HG02759 (cell line): ENCODE measurements at regions not wholly inside any gene's neighbourhood (a gene's known extent, or its start where the extent isn't known, plus 50 kb on each side); places are given as distances from the start of the nearest gene placed in this dataset.
"Not testable (repeated sequence)": the region's sequence is repeated elsewhere in the genome, so short reads cannot be mapped to it uniquely, and the experiment has no call there.

ENCODE experiments used
- ATAC-seq: cut with Tn5 transposase; IDR thresholded peaks from one replicate; pipeline ENCODE4 v1.9.1; 2021; ENCODE audit warnings: mild to moderate bottlenecking, moderate library complexity; ENCODE audit not compliant: unreplicated experiment

DNA sequence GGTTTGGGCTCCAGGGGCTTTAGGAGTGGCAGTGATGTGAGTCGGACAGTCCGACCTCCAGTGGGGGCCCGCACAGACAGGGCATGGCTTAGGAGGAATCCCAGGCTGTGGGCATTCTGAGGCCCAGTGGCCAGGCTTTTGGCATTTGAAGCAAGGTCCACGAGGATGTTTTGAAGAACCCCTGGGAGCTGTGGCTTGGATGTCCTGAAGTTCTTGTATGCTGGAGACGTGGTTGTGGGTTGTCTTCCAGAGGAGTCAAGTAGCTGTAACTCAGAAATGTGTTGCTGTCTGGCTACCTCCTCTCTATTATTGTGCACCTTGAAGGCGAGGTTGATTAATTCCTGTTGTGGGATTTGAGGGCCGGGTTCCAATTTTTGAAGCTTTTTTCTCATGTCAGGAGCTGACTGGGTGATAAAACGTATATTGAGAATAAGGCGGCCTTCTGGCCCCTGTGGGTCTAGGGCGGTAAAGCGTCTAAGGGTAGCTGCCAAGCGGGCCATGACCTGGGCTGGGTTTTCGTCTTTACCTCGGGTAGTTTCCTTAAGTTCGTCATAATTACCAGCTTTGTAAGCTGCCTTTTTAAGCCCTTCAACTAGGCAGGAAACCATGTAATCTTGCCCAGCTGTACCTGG, 67.3 kb upstream of the EZR start:
- ATAC-seq = not testable (repeated sequence)

DNA sequence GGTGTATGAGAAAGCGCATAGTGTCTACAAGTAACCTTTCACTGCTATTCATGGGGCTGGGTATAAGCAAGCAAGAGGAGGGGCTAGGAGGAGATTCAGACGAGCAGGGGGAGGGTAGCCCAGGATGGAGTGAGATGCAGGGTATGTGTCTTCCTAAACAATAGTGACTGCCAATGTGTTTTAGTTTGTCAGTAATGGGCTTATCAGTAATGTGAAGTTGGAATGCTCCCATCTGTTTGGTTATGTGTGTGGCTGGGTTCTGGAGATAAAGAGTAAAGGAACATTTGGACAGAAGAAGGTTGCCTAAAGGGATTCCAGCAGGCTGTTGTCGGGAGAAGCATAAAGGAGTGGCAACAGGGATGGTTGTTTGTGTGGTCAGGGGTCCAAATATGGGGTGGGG, 62.7 kb upstream of the EZR start:
- not testable (repeated sequence) for ATAC-seq

DNA sequence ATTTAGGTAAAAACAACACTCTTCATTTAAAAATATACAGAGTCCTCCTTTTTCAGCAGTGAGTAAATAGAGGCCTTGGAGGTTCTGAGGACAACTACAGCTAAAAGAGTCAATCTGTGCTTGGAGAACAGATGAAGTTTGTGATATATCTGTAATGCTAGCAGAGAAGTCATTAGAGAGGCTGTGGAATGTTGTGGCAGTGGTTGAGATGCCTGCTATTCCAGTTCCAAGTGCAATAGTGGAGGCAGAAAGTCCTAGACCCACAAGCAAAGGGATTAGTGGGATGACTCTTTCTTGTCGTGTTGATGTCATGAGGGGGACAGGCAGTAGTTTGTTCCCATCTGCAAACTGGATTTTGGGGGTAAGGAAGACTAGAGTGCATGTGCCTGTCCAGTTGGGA, 62.1 kb upstream of the EZR start:
- ATAC-seq = not testable (repeated sequence)

DNA sequence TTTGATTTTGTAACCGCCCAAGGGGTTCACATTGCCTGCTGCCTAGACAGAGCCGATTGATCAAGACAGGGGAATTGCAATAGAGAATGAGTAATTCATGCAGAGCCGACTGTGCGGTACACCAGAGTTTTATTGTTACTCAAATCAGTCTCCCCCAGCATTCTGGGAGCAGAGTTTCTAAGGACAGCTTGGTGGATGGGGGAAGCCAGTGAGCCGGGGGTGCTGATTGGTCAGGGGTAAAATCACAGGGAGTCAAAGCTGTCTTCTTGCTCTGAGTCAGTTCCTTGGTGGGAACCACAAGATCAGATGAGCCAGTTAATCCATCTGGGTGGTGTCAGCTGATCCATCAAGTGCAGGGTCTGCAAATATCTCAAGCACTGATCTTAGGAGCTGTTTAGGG, 60.0 kb upstream of the EZR start:
- ATAC-seq = no peak

DNA sequence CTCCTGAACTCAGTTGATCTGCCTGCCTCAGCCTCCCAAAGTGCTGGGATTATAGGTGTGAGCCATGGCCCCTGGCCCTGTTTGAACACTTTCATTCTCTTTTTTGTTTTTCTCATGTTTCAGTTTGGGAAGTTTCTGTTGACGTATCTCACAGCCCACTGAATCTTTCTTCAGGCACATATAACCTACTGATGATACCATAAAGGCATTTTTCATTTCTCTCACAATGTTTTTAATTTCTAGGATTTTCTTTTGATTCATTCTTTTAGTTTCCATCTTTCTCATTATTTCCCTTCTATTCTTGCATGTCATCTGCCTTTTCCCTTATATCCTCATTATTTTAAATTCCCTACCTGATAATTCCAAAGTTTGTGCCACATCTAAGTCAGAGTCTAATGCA, 58.5 kb upstream of the EZR start:
- no peak for ATAC-seq

DNA sequence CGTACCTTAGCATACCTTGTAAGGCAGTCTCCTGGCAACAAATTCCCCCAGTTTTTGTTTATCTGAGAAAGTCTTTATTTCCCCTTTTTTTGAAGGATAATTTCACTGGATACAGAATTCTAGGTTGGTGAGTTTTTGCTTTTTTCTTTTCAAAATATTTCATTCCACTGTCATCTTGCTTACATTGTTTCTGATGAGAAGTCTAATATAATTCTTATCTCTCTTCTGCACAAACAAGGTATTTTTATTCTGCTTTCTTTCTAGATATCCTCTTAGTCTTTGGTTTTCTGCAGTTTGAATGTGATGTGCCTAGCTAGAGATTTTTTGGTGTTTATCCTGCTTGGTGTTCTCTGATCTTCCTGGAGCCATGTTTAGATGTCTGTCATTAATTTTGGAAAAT, 57.7 kb upstream of the EZR start:
- ATAC-seq = no peak

DNA sequence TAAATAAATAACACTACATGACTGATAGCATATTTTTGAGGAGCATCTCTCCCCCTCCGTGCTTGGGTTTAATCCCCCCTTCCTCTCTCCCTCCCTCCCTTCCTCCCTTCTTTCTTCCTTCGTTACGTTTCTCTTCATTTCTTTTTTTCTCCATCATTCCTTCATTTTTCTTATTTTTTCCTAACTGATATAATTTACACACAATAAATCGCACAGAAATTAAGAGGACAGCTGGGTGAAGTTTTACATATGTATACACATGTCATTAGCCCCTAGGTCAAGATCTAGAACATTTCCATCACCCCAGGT, 51.4 kb upstream of the EZR start:
- ATAC-seq = no peak

DNA sequence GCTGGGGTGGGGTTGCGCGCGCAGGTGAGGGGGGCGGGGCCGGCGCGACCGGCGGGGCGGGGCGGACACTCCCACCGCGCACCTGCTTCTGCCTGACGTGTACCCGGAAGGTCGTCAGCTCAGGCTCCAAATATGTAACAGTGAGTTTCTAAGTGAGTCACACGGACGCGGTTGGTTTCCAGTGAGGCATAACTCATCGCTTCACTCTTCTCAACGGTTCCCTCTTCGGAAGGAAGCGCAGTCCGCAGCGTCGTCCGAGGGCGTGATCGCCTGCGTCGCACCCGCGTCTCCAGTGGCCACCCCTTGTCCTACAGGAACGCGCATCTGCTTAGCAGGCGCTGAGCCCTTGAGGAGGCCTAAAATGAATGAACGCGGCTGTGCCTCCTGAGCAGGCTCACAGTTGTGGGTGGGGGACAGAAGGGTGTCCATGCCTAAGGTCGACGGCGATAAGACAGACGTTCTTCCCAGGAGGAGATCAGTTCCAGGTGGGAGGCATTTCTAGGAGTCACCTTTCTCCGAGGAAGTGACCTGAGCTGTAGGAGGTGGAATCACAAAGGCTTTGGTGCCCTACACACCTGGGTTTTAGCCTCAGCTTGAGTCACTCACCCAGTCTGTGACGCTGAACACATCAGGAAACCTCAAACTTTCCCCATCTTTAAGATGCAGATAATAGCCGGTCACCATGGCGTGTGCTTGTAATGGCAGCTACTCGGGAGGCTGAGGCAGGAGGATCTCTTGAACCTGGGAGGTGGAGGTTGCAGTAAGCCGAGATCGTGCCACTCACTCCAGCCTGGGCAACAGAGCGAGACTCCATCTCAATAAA, 50.9 kb upstream of the EZR start:
- ATAC-seq = peak; percentile 92

DNA sequence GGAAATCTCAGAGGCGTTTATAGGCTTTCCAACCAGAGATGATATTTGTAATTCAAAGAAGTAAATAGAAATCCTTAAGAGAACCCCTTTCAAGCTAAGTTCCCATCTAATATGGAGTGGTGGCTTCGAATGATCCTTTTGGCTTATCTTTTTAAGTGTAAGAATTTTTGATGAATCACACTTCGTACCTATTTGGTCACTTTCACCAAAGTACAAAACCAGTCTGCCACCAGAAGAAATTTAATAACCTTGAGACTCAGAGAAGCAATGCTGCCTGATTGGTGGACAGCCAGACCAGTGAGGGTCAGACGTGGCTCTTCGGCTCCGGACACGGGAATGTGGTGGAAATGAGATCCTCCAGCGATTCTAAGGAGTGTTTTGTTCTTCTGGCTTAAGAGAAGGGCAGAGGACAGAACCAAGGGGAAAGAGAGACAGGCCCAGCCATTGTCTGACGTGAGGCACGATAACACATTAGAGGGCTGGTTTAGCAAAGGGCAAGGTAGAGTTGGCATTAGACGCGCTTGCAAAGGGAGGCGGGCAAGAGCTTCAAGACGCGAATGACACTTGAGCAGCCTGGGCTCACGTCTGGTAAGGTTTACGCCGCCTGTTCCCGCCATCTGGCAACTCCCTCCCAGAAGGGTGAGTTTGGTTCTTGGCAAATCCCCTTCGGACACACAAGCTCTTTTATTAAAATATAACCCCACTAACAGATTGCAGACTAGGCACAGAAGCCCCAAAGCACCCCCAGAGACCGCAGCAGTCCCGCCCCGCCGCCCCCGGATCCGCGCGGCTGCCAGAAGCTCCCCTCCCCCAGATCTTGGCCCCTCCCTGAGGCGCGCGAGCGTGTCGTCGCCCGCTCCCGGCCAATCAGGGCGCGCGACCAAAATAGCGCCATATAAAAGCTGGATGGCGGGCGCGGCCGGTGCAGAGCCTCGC, 50.0 kb upstream of the EZR start:
- ATAC-seq = no peak
